Stimulated activated CD8-positive, alpha-beta memory T cell treated with anti-CD3 and anti-CD28 coated beads, Interleukin-2, amount 100 ng/mL, for 48 hours (primary cell): ENCODE measurements at regions not wholly inside any gene's neighbourhood (a gene's known extent, or its start where the extent isn't known, plus 50 kb on each side); places are given as distances from the start of the nearest gene placed in this dataset.

ENCODE experiments used
- DNase-seq, 2 donors: peaks; one replicate each; pipeline ENCODE4 v3.0.0-alpha.2; 2020; ENCODE audit warnings: low read depth in 2 of 2

DNA sequence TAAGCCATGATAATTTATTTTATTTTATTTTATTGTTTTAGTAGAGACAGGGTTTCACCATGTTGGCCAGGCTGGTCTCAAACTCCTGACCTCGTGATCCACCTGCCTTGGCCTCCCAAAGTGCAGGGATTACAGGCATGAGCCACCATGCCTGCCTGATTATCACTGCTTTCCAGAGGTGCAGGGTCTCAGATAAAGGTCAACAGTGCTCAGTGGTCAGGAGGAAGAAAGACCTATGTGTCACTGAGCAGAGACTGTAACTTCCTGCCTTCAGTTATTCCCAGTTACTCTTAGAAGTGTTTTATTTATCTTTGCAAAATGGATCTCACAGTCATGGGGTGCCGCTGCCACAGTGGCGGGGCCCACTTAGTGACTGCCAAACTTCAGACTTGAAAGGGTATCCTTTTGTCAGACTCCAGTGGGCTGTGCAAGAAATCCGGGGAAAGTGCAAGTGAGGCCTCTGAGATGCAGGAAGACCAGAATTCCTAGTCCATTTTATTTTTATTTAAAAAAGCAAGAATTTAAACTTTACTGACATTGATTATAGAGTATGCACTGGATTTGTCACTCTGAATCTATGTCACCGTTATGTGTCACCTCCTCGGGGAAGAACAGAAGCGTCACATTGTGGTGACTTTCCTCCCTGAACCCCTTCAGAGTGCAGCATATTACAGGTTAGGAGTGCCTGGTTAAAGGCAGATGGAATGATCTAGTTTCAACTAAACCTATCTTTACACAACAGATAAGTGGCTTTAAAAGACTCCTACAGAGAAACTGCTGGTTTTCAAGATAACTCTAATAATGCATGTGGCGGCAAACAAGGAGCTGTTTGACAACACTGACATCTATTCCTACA lies 59.1 kb upstream of the BICD1 start:
- no peak for DNase-seq

DNA sequence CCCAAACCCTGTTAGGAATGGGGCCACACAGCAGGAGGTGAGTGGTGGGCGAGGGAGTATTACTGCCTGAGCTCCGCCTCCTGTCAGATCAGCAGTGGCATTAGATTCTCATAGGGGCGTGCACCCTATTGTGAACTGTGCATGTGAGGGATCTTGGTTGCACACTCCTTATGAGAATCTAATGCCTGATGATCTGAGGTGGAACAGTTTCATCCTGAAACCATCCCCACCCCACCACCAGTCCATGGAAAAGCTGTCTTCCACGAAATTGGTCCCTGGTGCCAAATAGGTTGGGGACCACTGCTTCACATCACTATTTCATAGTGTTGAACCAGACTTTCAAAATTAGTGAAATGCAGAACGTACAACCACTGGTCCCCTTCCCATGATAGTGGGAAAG lies 57.9 kb upstream of the BICD1 start:
- no peak for DNase-seq

DNA sequence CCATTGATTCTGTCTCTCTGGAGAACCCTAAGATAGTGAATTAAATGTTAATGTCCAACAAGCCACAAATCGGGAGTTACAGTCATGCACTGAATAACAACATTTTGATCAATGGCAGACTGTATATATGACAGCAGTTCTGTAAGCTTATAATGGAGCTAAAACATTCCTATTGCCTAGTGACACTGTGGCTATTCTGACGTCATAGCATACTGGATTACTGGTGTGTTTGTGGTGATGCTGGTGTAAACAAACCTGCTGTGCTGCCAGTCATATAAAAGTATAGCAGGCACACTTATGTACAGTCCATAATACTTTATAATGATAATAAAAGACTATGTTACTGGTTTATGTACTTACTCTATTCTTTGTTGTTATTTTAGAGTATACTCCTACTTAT lies 56.7 kb upstream of the BICD1 start:
- no peak for DNase-seq

DNA sequence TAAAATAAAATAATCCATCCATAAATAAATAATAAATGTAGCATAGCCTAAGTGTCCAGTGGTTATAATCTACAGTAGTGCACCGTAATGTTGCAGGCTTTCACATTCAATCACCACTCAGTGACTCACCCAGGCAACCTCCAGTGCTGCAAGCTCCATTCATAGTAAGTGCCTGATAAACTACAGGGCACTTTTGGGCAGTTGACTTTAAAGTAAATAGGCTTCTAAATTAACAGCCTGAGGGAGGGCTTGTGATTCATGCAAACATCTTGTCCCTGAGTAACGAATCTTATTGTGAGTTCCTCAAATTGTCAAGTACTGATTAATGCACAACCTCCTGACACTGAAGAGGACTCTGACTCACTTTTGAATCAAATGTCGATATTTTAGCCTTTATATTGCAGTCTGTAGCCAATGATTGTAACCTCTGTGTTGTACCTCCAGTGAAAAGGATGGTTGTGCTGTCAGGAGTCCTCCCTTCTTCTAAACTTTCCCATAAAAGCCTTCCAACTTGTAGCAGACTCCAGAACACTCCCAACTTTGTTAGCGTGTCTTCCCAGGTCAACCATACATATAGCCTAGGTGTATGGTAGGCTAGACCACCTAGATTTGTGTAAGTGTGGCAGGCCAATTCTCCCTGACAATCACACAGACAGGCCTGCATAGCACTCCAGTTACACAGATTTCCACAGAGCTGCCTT lies 55.0 kb upstream of the BICD1 start:
- DNase-seq: no peak

DNA sequence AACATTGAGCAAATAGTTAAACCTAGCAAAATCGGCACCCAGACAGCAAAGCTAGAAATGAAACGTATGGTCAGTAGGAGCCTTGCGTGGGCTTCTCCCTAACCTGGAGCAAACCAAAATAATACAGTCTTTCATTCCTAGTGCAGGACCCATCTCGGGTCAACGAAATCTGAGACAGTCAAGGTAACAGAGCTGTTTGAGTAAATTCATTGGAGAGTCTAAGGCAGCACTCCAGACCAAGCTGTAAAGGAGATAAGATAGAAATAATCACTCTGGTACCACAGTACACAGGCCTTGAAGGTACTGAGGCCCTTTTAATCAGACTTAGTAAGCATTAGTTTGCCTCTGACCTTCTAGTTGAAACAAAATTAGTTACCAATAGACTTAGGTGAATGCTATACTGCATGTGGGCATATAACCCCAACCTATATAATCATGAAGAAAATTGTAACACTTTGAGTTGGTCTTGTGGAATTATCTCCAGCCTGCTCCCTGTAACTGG lies 54.4 kb upstream of the BICD1 start:
- no peak for DNase-seq

DNA sequence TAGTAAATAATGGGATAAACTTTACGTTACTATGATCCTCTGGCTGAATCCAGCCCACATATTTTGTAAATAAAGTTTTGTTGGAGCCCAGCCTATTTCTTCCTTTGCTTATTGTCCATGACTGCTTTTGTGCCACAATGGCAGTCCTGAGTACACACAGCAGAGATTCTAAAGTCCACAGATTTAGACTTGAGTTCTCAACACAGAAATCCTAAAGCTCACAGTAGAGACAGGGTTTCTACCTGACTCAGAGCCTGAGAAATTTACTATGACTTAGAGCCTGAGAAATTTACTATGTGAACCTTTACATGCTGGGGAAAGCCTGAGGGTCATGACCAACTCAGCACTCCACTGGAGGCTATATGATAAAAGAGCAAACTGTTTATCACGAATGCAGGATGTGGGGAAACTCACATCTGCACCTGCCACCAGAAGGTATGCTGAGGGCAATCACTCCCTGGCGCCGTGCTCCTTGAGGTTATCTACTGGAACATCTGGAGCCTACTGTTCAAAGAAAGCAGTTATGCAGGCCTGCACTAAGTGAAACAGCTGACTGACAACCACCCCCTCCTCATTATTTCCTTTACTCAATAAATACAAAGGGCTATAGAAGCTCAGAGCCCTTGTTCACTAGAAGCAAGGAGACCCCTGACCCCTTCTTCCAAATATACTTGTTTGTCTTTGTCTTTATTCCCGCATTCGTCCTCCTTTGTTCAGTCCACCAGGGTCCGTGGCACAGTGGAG lies 52.6 kb upstream of the BICD1 start:
- DNase-seq: no peak
